OCI-LY3 (cell line): ENCODE measurements at regions not wholly inside any gene's neighbourhood (a gene's known extent, or its start where the extent isn't known, plus 50 kb on each side); places are given as distances from the start of the nearest gene placed in this dataset.

Experiments
- CTCF ChIP-seq: fragments of 200-600, 300-600 bp; sonication (generic); IDR thresholded peaks from 2 replicates; pipeline ENCODE4 v1.5.1; 2014; ENCODE audit warnings: antibody characterized with exemption, low read length, low read depth
- EZH2phosphoT487 ChIP-seq: fragments of 200-600 bp; shearing (Covaris generic); IDR thresholded peaks from 2 replicates; pipeline ENCODE4 v1.6.1; 2018; ENCODE audit warnings: antibody characterized with exemption, mixed run types, low read depth

- TF ChIP-seq CTCF: no peak
- no peak for TF ChIP-seq EZH2phosphoT487
Observed at GRCh38 chr18:30566877-30567276, 475.7 kb downstream of the DSC3 start.
